ENCODE measurements at regions not wholly inside any gene's neighbourhood (a gene's known extent, or its start where the extent isn't known, plus 50 kb on each side); places are given as distances from the start of the nearest gene placed in this dataset.

- no peak overlapping the region for H3K27ac Mint-ChIP-seq
- no peaks in the 10 kb centered on the region for H3K4me1 Mint-ChIP-seq
- H3K36me3 Mint-ChIP-seq (ENCODE audit: low read depth) = no peaks in the 10 kb centered on the region
- H3K9me3 Mint-ChIP-seq = no peaks in the 10 kb centered on the region
- H3K27me3 Mint-ChIP-seq = peaks cover 26% of the 10 kb centered on the region
- H3K4me3 Mint-ChIP-seq = no peak overlapping the region
- no peak for ATAC-seq (replicated peaks)
Measured at GRCh38 chr3:23672628-23673027, 133.1 kb upstream of the UBE2E1 start.

GRCh38 chr3:23675010-23675409 lies 130.7 kb upstream of the UBE2E1 start:
- Mint-ChIP-seq H3K27ac (no peak overlapping the region), H3K27me3 (peaks cover 20% of the 10 kb centered on the region), H3K4me3 (no peak overlapping the region), H3K36me3 (ENCODE audit: low read depth) (no peaks in the 10 kb centered on the region), H3K4me1 (no peaks in the 10 kb centered on the region), H3K9me3 (no peaks in the 10 kb centered on the region)
- ATAC-seq (replicated peaks) = no peak

GRCh38 chr3:23676093-23676492 lies 129.7 kb upstream of the UBE2E1 start:
- no peak overlapping the region for H3K4me3 Mint-ChIP-seq
- H3K27me3 Mint-ChIP-seq = peaks cover 14% of the 10 kb centered on the region
- H3K4me1 Mint-ChIP-seq = no peaks in the 10 kb centered on the region
- H3K9me3 Mint-ChIP-seq = no peaks in the 10 kb centered on the region
- no peaks in the 10 kb centered on the region for H3K36me3 Mint-ChIP-seq (ENCODE audit: low read depth)
- ATAC-seq (replicated peaks) = no peak
- no peak overlapping the region for H3K27ac Mint-ChIP-seq

- Mint-ChIP-seq H3K27me3 (no peaks in the 10 kb centered on the region), H3K4me1 (no peaks in the 10 kb centered on the region), H3K9me3 (no peaks in the 10 kb centered on the region), H3K4me3 (no peak overlapping the region), H3K36me3 (ENCODE audit: low read depth) (no peaks in the 10 kb centered on the region), H3K27ac (no peak overlapping the region)
- ATAC-seq (replicated peaks) = no peak
Measured at GRCh38 chr3:23682646-23683045, 123.1 kb upstream of the UBE2E1 start.

GRCh38 chr3:23685541-23686258 lies 120.1 kb upstream of the UBE2E1 start:
- no peak overlapping the region for H3K4me3 Mint-ChIP-seq
- H3K27me3 Mint-ChIP-seq = no peaks in the 10 kb centered on the region
- H3K27ac Mint-ChIP-seq = no peak overlapping the region
- H3K36me3 Mint-ChIP-seq (ENCODE audit: low read depth) = no peaks in the 10 kb centered on the region
- no peaks in the 10 kb centered on the region for H3K4me1 Mint-ChIP-seq
- peak; percentile 80 for ATAC-seq (replicated peaks)
- H3K9me3 Mint-ChIP-seq = no peaks in the 10 kb centered on the region

- no peaks in the 10 kb centered on the region for H3K27me3 Mint-ChIP-seq
- no peaks in the 10 kb centered on the region for H3K4me1 Mint-ChIP-seq
- H3K27ac Mint-ChIP-seq = no peak overlapping the region
- no peaks in the 10 kb centered on the region for H3K9me3 Mint-ChIP-seq
- no peaks in the 10 kb centered on the region for H3K36me3 Mint-ChIP-seq (ENCODE audit: low read depth)
- ATAC-seq (replicated peaks) = no peak
- H3K4me3 Mint-ChIP-seq = no peak overlapping the region
Measured at GRCh38 chr3:23686519-23686918, 119.2 kb upstream of the UBE2E1 start.

- Mint-ChIP-seq H3K4me3 (no peak overlapping the region), H3K27ac (no peak overlapping the region), H3K4me1 (no peaks in the 10 kb centered on the region), H3K36me3 (ENCODE audit: low read depth) (no peaks in the 10 kb centered on the region), H3K27me3 (no peaks in the 10 kb centered on the region), H3K9me3 (no peaks in the 10 kb centered on the region)
- no peak for ATAC-seq (replicated peaks)
Measured at GRCh38 chr3:23691357-23691895, 114.3 kb upstream of the UBE2E1 start.

- ATAC-seq (replicated peaks) = no peak
- no peaks in the 10 kb centered on the region for H3K4me1 Mint-ChIP-seq
- H3K36me3 Mint-ChIP-seq (ENCODE audit: low read depth) = no peaks in the 10 kb centered on the region
- H3K27me3 Mint-ChIP-seq = peaks cover 4% of the 10 kb centered on the region
- H3K4me3 Mint-ChIP-seq = no peak overlapping the region
- no peaks in the 10 kb centered on the region for H3K9me3 Mint-ChIP-seq
- no peak overlapping the region for H3K27ac Mint-ChIP-seq
Measured at GRCh38 chr3:23696842-23697241, 108.9 kb upstream of the UBE2E1 start.

- Mint-ChIP-seq H3K27ac (no peak overlapping the region), H3K36me3 (ENCODE audit: low read depth) (no peaks in the 10 kb centered on the region), H3K4me1 (no peaks in the 10 kb centered on the region), H3K27me3 (peaks cover 4% of the 10 kb centered on the region), H3K4me3 (no peak overlapping the region), H3K9me3 (no peaks in the 10 kb centered on the region)
- no peak for ATAC-seq (replicated peaks)
Measured at GRCh38 chr3:23697416-23697815, 108.3 kb upstream of the UBE2E1 start.

GRCh38 chr3:23698652-23699313 lies 107.0 kb upstream of the UBE2E1 start:
- Mint-ChIP-seq H3K9me3 (no peaks in the 10 kb centered on the region), H3K36me3 (ENCODE audit: low read depth) (no peaks in the 10 kb centered on the region), H3K27ac (no peak overlapping the region), H3K27me3 (peaks cover 4% of the 10 kb centered on the region), H3K4me1 (no peaks in the 10 kb centered on the region), H3K4me3 (no peak overlapping the region)
- no peak for ATAC-seq (replicated peaks)

- Mint-ChIP-seq H3K36me3 (ENCODE audit: low read depth) (no peaks in the 10 kb centered on the region), H3K27ac (no peak overlapping the region), H3K9me3 (no peaks in the 10 kb centered on the region), H3K4me1 (no peaks in the 10 kb centered on the region), H3K27me3 (peaks cover 4% of the 10 kb centered on the region), H3K4me3 (no peak overlapping the region)
- ATAC-seq (replicated peaks) = no peak
Measured at GRCh38 chr3:23700616-23701015, 105.1 kb upstream of the UBE2E1 start.

GRCh38 chr3:23701716-23702597 lies 103.8 kb upstream of the UBE2E1 start:
- H3K4me1 Mint-ChIP-seq = no peaks in the 10 kb centered on the region
- H3K27ac Mint-ChIP-seq = no peak overlapping the region
- no peaks in the 10 kb centered on the region for H3K9me3 Mint-ChIP-seq
- no peak overlapping the region for H3K4me3 Mint-ChIP-seq
- no peaks in the 10 kb centered on the region for H3K36me3 Mint-ChIP-seq (ENCODE audit: low read depth)
- peaks cover 4% of the 10 kb centered on the region for H3K27me3 Mint-ChIP-seq
- no peak for ATAC-seq (replicated peaks)

GRCh38 chr3:23704298-23704697 lies 101.5 kb upstream of the UBE2E1 start:
- Mint-ChIP-seq H3K4me3 (no peak overlapping the region), H3K9me3 (no peaks in the 10 kb centered on the region), H3K4me1 (no peaks in the 10 kb centered on the region), H3K27me3 (peaks cover 7% of the 10 kb centered on the region), H3K36me3 (ENCODE audit: low read depth) (no peaks in the 10 kb centered on the region), H3K27ac (no peak overlapping the region)
- ATAC-seq (replicated peaks) = no peak

GRCh38 chr3:23706111-23706510 lies 99.6 kb upstream of the UBE2E1 start:
- H3K27ac Mint-ChIP-seq = no peak overlapping the region
- ATAC-seq (replicated peaks) = peak; percentile 69
- H3K4me3 Mint-ChIP-seq = no peak overlapping the region
- H3K27me3 Mint-ChIP-seq = peaks cover 12% of the 10 kb centered on the region
- no peaks in the 10 kb centered on the region for H3K36me3 Mint-ChIP-seq (ENCODE audit: low read depth)
- no peaks in the 10 kb centered on the region for H3K4me1 Mint-ChIP-seq
- no peaks in the 10 kb centered on the region for H3K9me3 Mint-ChIP-seq
